CD4-positive, alpha-beta T cell (primary cell): ENCODE measurements at regions not wholly inside any gene's neighbourhood (a gene's known extent, or its start where the extent isn't known, plus 50 kb on each side); places are given as distances from the start of the nearest gene placed in this dataset.
A peak's percentile ranks its signal among the peaks of the same experiment; 100 is the strongest.
"Not testable (repeated sequence)": the region's sequence is repeated elsewhere in the genome, so short reads cannot be mapped to it uniquely, and the experiment has no call there.

Experiments used
- ATAC-seq: fragments of 200-7000 bp; cut with Tn5 transposase; one replicate; pipeline ENCODE4 v1.10.0; 2022; ENCODE audit warnings: mild to moderate bottlenecking; ENCODE audit not compliant: poor library complexity
- CTCF ChIA-PET: fragments of 350-600 bp; sonication (Branson Sonifier 250); formaldehyde crosslinking; loops from one replicate; lab custom pipeline; 2021; ENCODE audit warnings: antibody characterized with exemption, inconsistent platforms; lab: Charles Lee
- POLR2A ChIA-PET: fragments of 350-600 bp; sonication (Branson Sonifier 250); formaldehyde crosslinking; loops from one replicate; lab custom pipeline; 2021; ENCODE audit warnings: antibody characterized with exemption, inconsistent platforms; lab: Charles Lee
- DNase-seq, 14 experiments: peaks; one replicate each; pipeline ENCODE4 v3.0.0-alpha.2; 2013 to 2020; ENCODE audit warnings: mixed read lengths in 2 of 14
- H3K27ac ChIP-seq, 2 donors: one replicate each; pipeline versions ENCODE4 v1.5.1 to v1.7.0; 2013; ENCODE audit warnings: low read length in 2 of 2, low read depth in 1 of 2, mild to moderate bottlenecking in 1 of 2
- H3K27me3 ChIP-seq, 2 experiments: 1 replicate in 1 of 2; 2 replicates in 1 of 2; pipeline versions ENCODE4 v1.6.1 to v1.7.0; 2013; ENCODE audit warnings: low read length in 2 of 2, control low read depth in 1 of 2, mild to moderate bottlenecking in 1 of 2, moderate library complexity in 1 of 2; ENCODE audit not compliant: insufficient read depth in 2 of 2, control insufficient read depth in 1 of 2
- H3K36me3 ChIP-seq: one replicate; pipeline ENCODE4 v1.6.1; 2013; ENCODE audit warnings: low read length, control low read depth; ENCODE audit not compliant: insufficient read depth
- H3K4me1 ChIP-seq: one replicate; pipeline ENCODE4 v1.6.1; 2013; ENCODE audit warnings: low read length, control low read depth; ENCODE audit not compliant: insufficient read depth
- H3K4me3 ChIP-seq: one replicate; pipeline ENCODE4 v1.5.1; 2013; ENCODE audit warnings: mild to moderate bottlenecking, low read length, moderate library complexity
- H3K9me3 ChIP-seq, 2 experiments: 1 replicate in 1 of 2; 2 replicates in 1 of 2; pipeline versions ENCODE4 v1.6.1 to v1.7.0; 2013; ENCODE audit warnings: low read length in 2 of 2, mild to moderate bottlenecking in 2 of 2, control low read depth in 1 of 2, moderate library complexity in 1 of 2; ENCODE audit not compliant: control insufficient read depth in 1 of 2, insufficient read depth in 1 of 2
- H3K27ac Mint-ChIP-seq: one replicate; pipeline ENCODE4 v1.8.0; 2020; ENCODE audit warnings: mixed read lengths
- H3K27me3 Mint-ChIP-seq: one replicate; pipeline ENCODE4 v1.8.0; 2021; ENCODE audit warnings: mixed read lengths
- H3K36me3 Mint-ChIP-seq: one replicate; pipeline ENCODE4 v1.8.0; 2021; ENCODE audit warnings: low read depth, mixed read lengths
- H3K4me1 Mint-ChIP-seq: one replicate; pipeline ENCODE4 v1.8.0; 2021; ENCODE audit warnings: low read depth, mixed read lengths
- H3K4me3 Mint-ChIP-seq: one replicate; pipeline ENCODE4 v1.8.0; 2020; ENCODE audit warnings: mild to moderate bottlenecking, mixed read lengths
- H3K9me3 Mint-ChIP-seq: one replicate; pipeline ENCODE4 v1.8.0; 2020; ENCODE audit warnings: mixed read lengths
- CTCF ChIP-seq: fragments of 200-600 bp; IDR thresholded peaks from one replicate; pipeline ENCODE4 v1.8.0; 2022; ENCODE audit warnings: antibody characterized with exemption, mild to moderate bottlenecking
- intact Hi-C, 2 experiments: fragments of 100-400 bp; cut with DNase I in 1 of 2; cut with micrococcal nuclease in 1 of 2; formaldehyde crosslinking; loops; one replicate each; pipeline versions ENCODE4 v1.15.1 to v1.9.0; 2023 to 2025; cut with DNase I, micrococcal nuclease

- ATAC-seq = no peak
- no peak overlapping the region for H3K4me3 ChIP-seq
- POLR2A ChIA-PET = no interaction called here
- no peaks in the 10 kb centered on the region for H3K9me3 ChIP-seq
- TF ChIP-seq CTCF = no peak
- H3K27ac Mint-ChIP-seq = no peak overlapping the region
- no peaks in the 10 kb centered on the region for H3K36me3 ChIP-seq
- CTCF ChIA-PET = no interaction called here
- H3K27me3 ChIP-seq = no peaks in the 10 kb centered on the region
- intact Hi-C loops = no loop called here
- peaks cover 4% of the 10 kb centered on the region for H3K27me3 Mint-ChIP-seq
- peaks cover 17% of the 10 kb centered on the region for H3K4me1 Mint-ChIP-seq
- DNase-seq = no peak
- no peak overlapping the region for H3K4me3 Mint-ChIP-seq
- H3K4me1 ChIP-seq = peaks cover 15% of the 10 kb centered on the region
- no peak overlapping the region for H3K27ac ChIP-seq
- H3K9me3 Mint-ChIP-seq = no peaks in the 10 kb centered on the region
- no peaks in the 10 kb centered on the region for H3K36me3 Mint-ChIP-seq
Observed at GRCh38 chr22:17284466-17284865, 65.2 kb upstream of the ADA2 start.

GRCh38 chr22:17283865-17284264 is 64.6 kb upstream of the ADA2 start:
- H3K36me3 Mint-ChIP-seq, ATAC-seq, POLR2A ChIA-PET, H3K27ac Mint-ChIP-seq, H3K27me3 Mint-ChIP-seq, H3K36me3 ChIP-seq, CTCF ChIA-PET, H3K4me3 Mint-ChIP-seq, H3K27ac ChIP-seq, H3K9me3 ChIP-seq, H3K27me3 ChIP-seq, H3K9me3 Mint-ChIP-seq, H3K4me3 ChIP-seq, intact Hi-C loops, DNase-seq: not testable (repeated sequence)
- peaks cover 17% of the 10 kb centered on the region for H3K4me1 Mint-ChIP-seq
- peaks cover 15% of the 10 kb centered on the region for H3K4me1 ChIP-seq

GRCh38 chr22:17283423-17283822 is 64.2 kb upstream of the ADA2 start:
- ATAC-seq (no peak), DNase-seq (no peak)
- peaks cover 15% of the 10 kb centered on the region for H3K4me1 ChIP-seq
- Mint-ChIP-seq H3K36me3 (no peaks in the 10 kb centered on the region), H3K9me3 (no peaks in the 10 kb centered on the region), H3K27me3 (peaks cover 4% of the 10 kb centered on the region), H3K4me3 (no peak overlapping the region), H3K4me1 (peaks cover 17% of the 10 kb centered on the region), H3K27ac (no peak overlapping the region)
- no peaks in the 10 kb centered on the region for H3K27me3 ChIP-seq
- H3K36me3 ChIP-seq = no peaks in the 10 kb centered on the region
- intact Hi-C loops = no loop called here
- TF ChIP-seq CTCF = no peak
- CTCF ChIA-PET = no interaction called here
- no peak overlapping the region for H3K27ac ChIP-seq
- no peak overlapping the region for H3K4me3 ChIP-seq
- POLR2A ChIA-PET = no interaction called here
- no peaks in the 10 kb centered on the region for H3K9me3 ChIP-seq

GRCh38 chr22:17281440-17281841 is 62.2 kb upstream of the ADA2 start:
- DNase-seq (peak in 5 of 14 experiments; percentile 11 to 56 (median 32)), ATAC-seq (peak; percentile 83)
- peaks cover 15% of the 10 kb centered on the region for H3K4me1 ChIP-seq
- no peaks in the 10 kb centered on the region for H3K9me3 ChIP-seq
- H3K27me3 Mint-ChIP-seq = no peaks in the 10 kb centered on the region
- no peak overlapping the region for H3K4me3 ChIP-seq
- H3K4me3 Mint-ChIP-seq = peak overlapping the region; percentile 55
- no peak overlapping the region for H3K27ac ChIP-seq
- no peaks in the 10 kb centered on the region for H3K36me3 Mint-ChIP-seq
- H3K27me3 ChIP-seq = no peaks in the 10 kb centered on the region
- intact Hi-C loops = no loop called here
- ChIA-PET CTCF (no interaction called here), POLR2A (interaction anchor here (0.6 to 2.0 kb wide), 3 partner anchors 15 to 62 kb away, joined by 3 to 8 read pairs (median 7); partner anchors contain the start of gene ADA2)
- peaks cover 17% of the 10 kb centered on the region for H3K4me1 Mint-ChIP-seq
- H3K36me3 ChIP-seq = no peaks in the 10 kb centered on the region
- H3K9me3 Mint-ChIP-seq = no peaks in the 10 kb centered on the region
- TF ChIP-seq CTCF = no peak
- H3K27ac Mint-ChIP-seq = peak overlapping the region; percentile 24
